ENCODE measurements at regions not wholly inside any gene's neighbourhood (a gene's known extent, or its start where the extent isn't known, plus 50 kb on each side); places are given as distances from the start of the nearest gene placed in this dataset.

GRCh38 chr11:92527467-92527866, 302.8 kb downstream of the FAT3 start:
- peaks cover 0 to 5% (median 0%) of the 10 kb centered on the region in 7 donors for H3K9me3 Mint-ChIP-seq

GRCh38 chr11:92528001-92528400, 303.4 kb downstream of the FAT3 start:
- DNase-seq (no peak), ATAC-seq (ENCODE audit: low read depth in 2 of 2) (no peak)
- peaks cover 0 to 3% (median 0%) of the 10 kb centered on the region in 7 donors for H3K9me3 Mint-ChIP-seq
- no peaks in the 10 kb centered on the region for H3K36me3 Mint-ChIP-seq
- no peaks in the 10 kb centered on the region for H3K27me3 Mint-ChIP-seq
- H3K27ac Mint-ChIP-seq, result no peak overlapping the region
- no peak overlapping the region for H3K4me3 Mint-ChIP-seq
- no peaks in the 10 kb centered on the region for H3K4me1 Mint-ChIP-seq

More at GRCh38 chr11:92527467-92527866, 302.8 kb downstream of the FAT3 start:
- ATAC-seq (ENCODE audit: low read depth in 2 of 2), result no peak
- H3K4me1 Mint-ChIP-seq, result no peaks in the 10 kb centered on the region
- H3K27me3 Mint-ChIP-seq, result no peaks in the 10 kb centered on the region
- no peak overlapping the region for H3K27ac Mint-ChIP-seq
- no peak for DNase-seq
- H3K4me3 Mint-ChIP-seq, result no peak overlapping the region
- no peaks in the 10 kb centered on the region for H3K36me3 Mint-ChIP-seq

DNA sequence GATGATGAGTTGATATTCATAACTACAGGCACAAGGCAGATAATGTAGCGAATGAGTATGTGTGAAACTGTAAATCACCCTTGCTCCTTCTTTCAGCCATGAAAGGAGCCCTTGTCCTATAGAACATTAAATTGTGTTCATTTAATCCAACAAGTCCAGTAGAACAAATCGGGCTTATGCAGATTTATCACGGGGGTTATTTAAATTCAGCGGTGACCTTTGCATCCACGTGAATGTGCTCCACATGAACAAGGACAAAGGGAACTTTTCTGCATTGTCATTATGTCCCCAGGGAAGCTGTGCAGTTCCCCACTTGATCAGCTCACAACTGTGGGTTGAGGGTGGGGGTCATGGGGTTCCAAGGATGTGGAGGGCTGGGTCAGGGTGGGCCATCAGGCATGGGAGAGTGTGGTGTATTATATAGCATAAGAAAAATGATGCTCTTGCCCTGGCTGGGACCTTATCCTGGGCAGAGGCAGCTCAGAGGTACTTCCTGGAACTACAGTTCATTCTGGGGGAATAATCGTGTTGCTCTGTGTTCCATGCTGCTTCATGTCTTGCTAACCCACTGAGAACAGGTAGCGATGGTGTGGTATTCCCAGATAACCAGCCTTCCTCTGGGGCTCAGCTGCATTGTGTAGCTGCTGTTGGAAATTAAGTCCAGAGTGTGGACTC, 306.6 kb downstream of the FAT3 start:
- Mint-ChIP-seq H3K4me3 (no peak overlapping the region), H3K4me1 (no peaks in the 10 kb centered on the region)

GRCh38 chr11:92533657-92534335, 309.2 kb downstream of the FAT3 start:
- Mint-ChIP-seq H3K36me3 (no peaks in the 10 kb centered on the region), H3K27me3 (no peaks in the 10 kb centered on the region), H3K4me1 (no peaks in the 10 kb centered on the region), H3K9me3 (no peaks in the 10 kb centered on the region), H3K4me3 (no peak overlapping the region), H3K27ac (no peak overlapping the region)
- ATAC-seq (ENCODE audit: low read depth in 2 of 2) (no peak), DNase-seq (no peak)

More for the DNA sequence above, 306.6 kb downstream of the FAT3 start:
- DNase-seq (no peak), ATAC-seq (ENCODE audit: low read depth in 2 of 2) (no peak)
- Mint-ChIP-seq H3K36me3 (no peaks in the 10 kb centered on the region), H3K27ac (no peak overlapping the region), H3K27me3 (no peaks in the 10 kb centered on the region), H3K9me3 (no peaks in the 10 kb centered on the region)

DNA sequence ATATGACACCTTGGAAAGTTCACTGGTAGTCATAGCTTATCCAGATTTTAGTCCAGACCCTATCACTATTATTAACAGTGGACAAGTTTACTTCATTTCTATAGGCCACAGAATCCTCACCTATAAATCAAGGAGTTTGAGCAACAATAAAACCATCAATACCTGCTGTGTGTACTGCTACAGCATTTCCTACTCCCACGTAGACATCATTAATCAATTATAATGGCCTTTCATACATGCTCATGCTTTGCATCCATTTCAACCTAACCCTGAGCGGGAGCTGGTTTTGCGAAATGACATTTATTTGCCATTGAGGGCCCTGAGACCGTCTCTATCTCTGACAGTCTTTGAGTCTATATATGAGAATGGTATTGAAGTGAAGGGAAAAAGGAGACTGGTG, 312.3 kb downstream of the FAT3 start:
- no peak for ATAC-seq (ENCODE audit: low read depth in 2 of 2)
- DNase-seq, result no peak
- no peak overlapping the region for H3K4me3 Mint-ChIP-seq
- H3K9me3 Mint-ChIP-seq, result no peaks in the 10 kb centered on the region
- no peaks in the 10 kb centered on the region for H3K27me3 Mint-ChIP-seq
- H3K4me1 Mint-ChIP-seq, result peaks cover 8 to 9% (median 9%) of the 10 kb centered on the region in 3 donors
- H3K27ac Mint-ChIP-seq, result no peak overlapping the region
- H3K36me3 Mint-ChIP-seq, result no peaks in the 10 kb centered on the region

DNA sequence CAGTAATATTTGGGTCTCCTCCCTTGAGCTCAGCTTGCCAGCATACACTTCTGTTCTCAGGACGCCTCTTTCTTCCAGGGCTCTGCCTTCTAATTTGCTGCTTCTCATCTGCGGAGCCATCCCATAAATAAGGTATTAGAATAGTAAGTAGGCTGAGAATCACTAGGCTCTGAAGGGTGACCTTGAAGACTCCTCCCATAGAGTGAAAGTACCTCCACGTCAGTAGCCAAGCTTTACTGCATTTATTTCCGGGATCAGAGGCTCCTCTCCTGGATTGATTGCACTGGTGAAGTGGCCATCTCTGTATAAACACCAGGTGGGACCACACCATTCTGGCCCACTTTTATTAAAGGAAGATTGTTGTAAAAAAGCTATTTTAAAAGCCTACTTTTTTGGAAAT, 315.5 kb downstream of the FAT3 start:
- ATAC-seq (ENCODE audit: low read depth in 2 of 2) (no peak), DNase-seq (no peak)
- H3K9me3 Mint-ChIP-seq, result peaks cover 0 to 4% (median 0%) of the 10 kb centered on the region in 7 donors
- no peaks in the 10 kb centered on the region for H3K36me3 Mint-ChIP-seq
- H3K27ac Mint-ChIP-seq, result peak overlapping the region in 1 of 6 donors; percentile 24
- H3K4me1 Mint-ChIP-seq, result peaks cover 8 to 9% (median 9%) of the 10 kb centered on the region in 3 donors
- H3K4me3 Mint-ChIP-seq, result no peak overlapping the region
- H3K27me3 Mint-ChIP-seq, result no peaks in the 10 kb centered on the region

DNA sequence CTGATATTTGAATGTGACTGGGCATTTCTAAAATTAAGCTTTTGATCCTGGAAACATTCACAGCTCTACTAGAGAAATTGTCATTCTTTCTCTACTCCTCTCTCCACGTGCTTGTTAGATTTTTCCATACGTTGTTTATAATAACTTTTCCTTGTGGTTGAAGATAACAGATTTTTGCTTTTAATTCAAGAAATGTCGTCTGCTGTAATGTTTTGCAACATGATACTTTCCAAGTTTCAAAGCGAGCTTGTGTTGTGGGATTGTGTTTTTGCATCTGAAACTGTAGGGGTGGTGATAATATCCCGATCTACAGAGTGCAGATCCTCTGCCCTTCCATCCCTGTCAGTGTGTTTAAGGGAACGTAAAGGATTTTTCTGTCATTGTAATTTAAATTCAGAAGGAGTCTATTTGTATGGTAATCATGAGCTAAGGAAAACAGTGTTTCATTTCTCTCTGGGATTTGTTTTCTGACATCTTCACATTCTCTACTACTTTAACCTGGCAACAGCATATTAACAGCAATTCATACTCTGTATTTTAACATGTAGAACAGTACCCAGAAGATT, 321.4 kb downstream of the FAT3 start:
- no peak for DNase-seq
- no peak overlapping the region for H3K4me3 Mint-ChIP-seq
- peaks cover 0 to 4% (median 0%) of the 10 kb centered on the region in 7 donors for H3K9me3 Mint-ChIP-seq
- ATAC-seq (ENCODE audit: low read depth in 2 of 2), result no peak
- H3K27me3 Mint-ChIP-seq, result no peaks in the 10 kb centered on the region
- H3K27ac Mint-ChIP-seq, result no peak overlapping the region
- no peaks in the 10 kb centered on the region for H3K4me1 Mint-ChIP-seq
- H3K36me3 Mint-ChIP-seq, result no peaks in the 10 kb centered on the region

- DNase-seq, result no peak
- H3K27me3 Mint-ChIP-seq, result no peaks in the 10 kb centered on the region
These were observed 322.0 kb downstream of the FAT3 start for GRCh38 chr11:92546603-92547002.

GRCh38 chr11:92550411-92550810, 325.8 kb downstream of the FAT3 start:
- no peaks in the 10 kb centered on the region for H3K36me3 Mint-ChIP-seq
- H3K9me3 Mint-ChIP-seq, result no peaks in the 10 kb centered on the region
- ATAC-seq (ENCODE audit: low read depth in 2 of 2) (no peak), DNase-seq (no peak)
- no peak overlapping the region for H3K4me3 Mint-ChIP-seq
- no peak overlapping the region for H3K27ac Mint-ChIP-seq
- H3K4me1 Mint-ChIP-seq, result no peaks in the 10 kb centered on the region
- H3K27me3 Mint-ChIP-seq, result no peaks in the 10 kb centered on the region

More at GRCh38 chr11:92546603-92547002, 322.0 kb downstream of the FAT3 start:
- H3K9me3 Mint-ChIP-seq, result peaks cover 0 to 4% (median 0%) of the 10 kb centered on the region in 7 donors
- no peak for ATAC-seq (ENCODE audit: low read depth in 2 of 2)
- no peaks in the 10 kb centered on the region for H3K36me3 Mint-ChIP-seq
- no peaks in the 10 kb centered on the region for H3K4me1 Mint-ChIP-seq
- no peak overlapping the region for H3K27ac Mint-ChIP-seq
- H3K4me3 Mint-ChIP-seq, result no peak overlapping the region

- H3K36me3 Mint-ChIP-seq, result no peaks in the 10 kb centered on the region
- ATAC-seq (ENCODE audit: low read depth in 2 of 2) (no peak), DNase-seq (no peak)
- H3K27me3 Mint-ChIP-seq, result no peaks in the 10 kb centered on the region
- peak overlapping the region in 1 of 6 donors; percentile 31 for H3K27ac Mint-ChIP-seq
- H3K9me3 Mint-ChIP-seq, result no peaks in the 10 kb centered on the region
- H3K4me3 Mint-ChIP-seq, result no peak overlapping the region
- H3K4me1 Mint-ChIP-seq, result no peaks in the 10 kb centered on the region
These were observed 326.3 kb downstream of the FAT3 start for GRCh38 chr11:92550871-92551270.

DNA sequence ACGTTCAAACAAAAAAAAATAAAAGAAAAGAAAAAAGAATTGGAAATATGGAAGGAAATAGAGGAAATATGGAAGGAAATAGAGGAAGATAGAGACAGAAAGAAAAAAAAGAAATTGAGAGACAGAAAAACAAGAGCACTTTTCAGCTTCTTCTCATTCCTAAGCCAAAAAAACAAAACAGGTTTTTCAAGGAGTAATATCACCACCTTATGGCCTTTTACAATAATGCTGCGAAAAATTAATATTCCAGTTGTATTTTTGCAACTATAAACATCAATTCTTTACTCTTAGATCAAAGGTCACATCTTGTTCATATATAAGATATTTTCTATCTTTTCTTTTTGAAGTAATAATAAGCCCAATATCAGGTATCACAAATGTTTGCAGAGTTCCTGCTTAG, 328.3 kb downstream of the FAT3 start:
- ATAC-seq (ENCODE audit: low read depth in 2 of 2) (no peak), DNase-seq (no peak)
- no peak overlapping the region for H3K27ac Mint-ChIP-seq
- H3K9me3 Mint-ChIP-seq, result no peaks in the 10 kb centered on the region
- H3K4me1 Mint-ChIP-seq, result no peaks in the 10 kb centered on the region
- no peaks in the 10 kb centered on the region for H3K36me3 Mint-ChIP-seq
- H3K27me3 Mint-ChIP-seq, result no peaks in the 10 kb centered on the region
- no peak overlapping the region for H3K4me3 Mint-ChIP-seq

- no peaks in the 10 kb centered on the region for H3K9me3 Mint-ChIP-seq
- H3K27ac Mint-ChIP-seq, result no peak overlapping the region
- no peaks in the 10 kb centered on the region for H3K27me3 Mint-ChIP-seq
- ATAC-seq (ENCODE audit: low read depth in 2 of 2) (no peak), DNase-seq (no peak)
- no peaks in the 10 kb centered on the region for H3K36me3 Mint-ChIP-seq
- no peaks in the 10 kb centered on the region for H3K4me1 Mint-ChIP-seq
- peak overlapping the region in 1 of 8 donors; percentile 48 for H3K4me3 Mint-ChIP-seq
These were observed 330.1 kb downstream of the FAT3 start for GRCh38 chr11:92554688-92555087.

DNA sequence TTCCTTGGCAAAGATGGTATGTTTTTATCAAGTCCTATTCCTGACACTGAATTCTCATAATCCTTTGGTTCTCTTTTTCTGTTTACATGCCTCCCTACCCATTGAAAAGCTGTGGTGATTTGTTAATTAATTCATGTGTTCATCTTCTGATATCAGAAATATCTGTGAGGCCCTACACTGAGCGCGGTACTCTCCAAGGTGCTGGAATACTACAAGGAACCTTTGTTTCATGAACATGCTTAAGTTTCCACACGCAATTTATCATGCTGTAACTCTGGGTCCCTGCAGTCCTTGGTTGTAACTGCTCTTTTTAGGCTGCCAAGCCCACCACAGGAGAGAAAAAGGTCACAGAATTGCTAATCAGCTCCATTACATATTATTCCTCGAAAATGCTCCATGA, 331.8 kb downstream of the FAT3 start:
- H3K9me3 Mint-ChIP-seq, result no peaks in the 10 kb centered on the region
- no peaks in the 10 kb centered on the region for H3K36me3 Mint-ChIP-seq
- ATAC-seq (ENCODE audit: low read depth in 2 of 2), result no peak
- no peak overlapping the region for H3K4me3 Mint-ChIP-seq
- no peak overlapping the region for H3K27ac Mint-ChIP-seq
- no peak for DNase-seq
- H3K4me1 Mint-ChIP-seq, result no peaks in the 10 kb centered on the region
- no peaks in the 10 kb centered on the region for H3K27me3 Mint-ChIP-seq

GRCh38 chr11:92557879-92558278, 333.3 kb downstream of the FAT3 start:
- Mint-ChIP-seq H3K36me3 (no peaks in the 10 kb centered on the region), H3K9me3 (no peaks in the 10 kb centered on the region), H3K4me1 (no peaks in the 10 kb centered on the region), H3K27me3 (no peaks in the 10 kb centered on the region), H3K27ac (no peak overlapping the region), H3K4me3 (no peak overlapping the region)
- no peak for DNase-seq
- no peak for ATAC-seq (ENCODE audit: low read depth in 2 of 2)

Data from naive B cell (primary cell).